ENCODE measurements at regions not wholly inside any gene's neighbourhood (a gene's known extent, or its start where the extent isn't known, plus 50 kb on each side); places are given as distances from the start of the nearest gene placed in this dataset.

- Histone ChIP-seq H3K4me1 (no peaks in the 10 kb centered on the region), H3K36me3 (no peaks in the 10 kb centered on the region), H3K4me3 (no peak overlapping the region), H3K27ac (no peak overlapping the region), H3K27me3 (no peaks in the 10 kb centered on the region), H3K9me3 (no peaks in the 10 kb centered on the region)
- intact Hi-C loops (cut with DNase I; ENCODE audit: low total_unique reads), result no loop called here
- no peak for TF ChIP-seq CTCF (IDR thresholded peaks at IDR 0.05)
- TF ChIP-seq POLR2A (IDR thresholded peaks at IDR 0.05), result no peak
- DNase-seq, result no peak
Observed at GRCh38 chr10:31186225-31187000, 132.6 kb upstream of the ZEB1 start.

GRCh38 chr10:31187182-31187581 lies 131.8 kb upstream of the ZEB1 start:
- Histone ChIP-seq H3K4me3 (no peak overlapping the region), H3K9me3 (no peaks in the 10 kb centered on the region), H3K27ac (no peak overlapping the region), H3K4me1 (no peaks in the 10 kb centered on the region), H3K36me3 (no peaks in the 10 kb centered on the region), H3K27me3 (no peaks in the 10 kb centered on the region)
- intact Hi-C loops (cut with DNase I; ENCODE audit: low total_unique reads), result no loop called here
- DNase-seq, result no peak
- TF ChIP-seq CTCF (IDR thresholded peaks at IDR 0.05) (no peak), POLR2A (IDR thresholded peaks at IDR 0.05) (no peak)

GRCh38 chr10:31187607-31188210 lies 131.3 kb upstream of the ZEB1 start:
- Histone ChIP-seq H3K4me3 (no peak overlapping the region), H3K27ac (no peak overlapping the region), H3K4me1 (no peaks in the 10 kb centered on the region), H3K9me3 (no peaks in the 10 kb centered on the region), H3K36me3 (no peaks in the 10 kb centered on the region), H3K27me3 (no peaks in the 10 kb centered on the region)
- TF ChIP-seq POLR2A (IDR thresholded peaks at IDR 0.05) (no peak), CTCF (IDR thresholded peaks at IDR 0.05) (no peak)
- DNase-seq, result no peak
- intact Hi-C loops (cut with DNase I; ENCODE audit: low total_unique reads), result no loop called here

- intact Hi-C loops (cut with DNase I; ENCODE audit: low total_unique reads), result no loop called here
- TF ChIP-seq CTCF (IDR thresholded peaks at IDR 0.05) (no peak), POLR2A (IDR thresholded peaks at IDR 0.05) (no peak)
Observed at GRCh38 chr10:31188792-31189406, 130.1 kb upstream of the ZEB1 start.

GRCh38 chr10:31190488-31190887 lies 128.5 kb upstream of the ZEB1 start:
- H3K27me3 ChIP-seq, result no peaks in the 10 kb centered on the region
- intact Hi-C loops (cut with DNase I; ENCODE audit: low total_unique reads), result no loop called here
- H3K4me3 ChIP-seq, result no peak overlapping the region
- H3K27ac ChIP-seq, result no peak overlapping the region
- TF ChIP-seq POLR2A (IDR thresholded peaks at IDR 0.05) (no peak), CTCF (IDR thresholded peaks at IDR 0.05) (no peak)
- H3K9me3 ChIP-seq, result no peaks in the 10 kb centered on the region
- no peaks in the 10 kb centered on the region for H3K36me3 ChIP-seq
- H3K4me1 ChIP-seq, result no peaks in the 10 kb centered on the region
- no peak for DNase-seq

More at GRCh38 chr10:31188792-31189406, 130.1 kb upstream of the ZEB1 start:
- no peak overlapping the region for H3K4me3 ChIP-seq
- no peaks in the 10 kb centered on the region for H3K27me3 ChIP-seq
- H3K9me3 ChIP-seq, result no peaks in the 10 kb centered on the region
- H3K4me1 ChIP-seq, result no peaks in the 10 kb centered on the region
- no peak for DNase-seq
- no peak overlapping the region for H3K27ac ChIP-seq
- no peaks in the 10 kb centered on the region for H3K36me3 ChIP-seq

Measured in uterus (tissue), 3 donors.